Adipocyte (in vitro differentiated cells): ENCODE measurements at regions not wholly inside any gene's neighbourhood (a gene's known extent, or its start where the extent isn't known, plus 50 kb on each side); places are given as distances from the start of the nearest gene placed in this dataset.

Experiments used
- DNase-seq: peaks from one replicate; pipeline ENCODE4 v3.0.0-alpha.2; 2015; ENCODE audit warnings: low read depth
- H3K27me3 ChIP-seq: replicated peaks from 2 replicates; pipeline ENCODE4 v1.7.0; 2013; ENCODE audit warnings: mild to moderate bottlenecking, low read length, moderate library complexity; ENCODE audit not compliant: control insufficient read depth, insufficient read depth
- H3K36me3 ChIP-seq: 2 replicates; pipeline ENCODE4 v1.7.0; 2013; ENCODE audit warnings: low read length, mild to moderate bottlenecking, moderate library complexity; ENCODE audit not compliant: control insufficient read depth, insufficient read depth, severe bottlenecking
- H3K4me1 ChIP-seq: 2 replicates; pipeline ENCODE4 v1.7.0; 2013; ENCODE audit warnings: mild to moderate bottlenecking, low read length, moderate library complexity; ENCODE audit not compliant: control insufficient read depth, insufficient read depth
- H3K4me3 ChIP-seq: 2 replicates; pipeline ENCODE4 v1.7.0; 2013; ENCODE audit warnings: mild to moderate bottlenecking, low read length, moderate library complexity
- H3K9ac ChIP-seq: 2 replicates; pipeline ENCODE4 v1.7.0; 2013; ENCODE audit warnings: mild to moderate bottlenecking, low read length, moderate library complexity
- H3K9me3 ChIP-seq: 2 replicates; pipeline ENCODE4 v1.7.0; 2013; ENCODE audit warnings: mild to moderate bottlenecking, low read length, moderate library complexity; ENCODE audit not compliant: control insufficient read depth

- no peak overlapping the region for H3K4me3 ChIP-seq
- DNase-seq = no peak
- H3K9ac ChIP-seq = no peak overlapping the region
- peaks cover 43% of the 10 kb centered on the region for H3K27me3 ChIP-seq
- H3K36me3 ChIP-seq = no peaks in the 10 kb centered on the region
- H3K9me3 ChIP-seq = no peaks in the 10 kb centered on the region
- H3K4me1 ChIP-seq = no peaks in the 10 kb centered on the region
Measured at GRCh38 chr9:135243201-135244190, 156.0 kb downstream of the OLFM1 start.

DNA sequence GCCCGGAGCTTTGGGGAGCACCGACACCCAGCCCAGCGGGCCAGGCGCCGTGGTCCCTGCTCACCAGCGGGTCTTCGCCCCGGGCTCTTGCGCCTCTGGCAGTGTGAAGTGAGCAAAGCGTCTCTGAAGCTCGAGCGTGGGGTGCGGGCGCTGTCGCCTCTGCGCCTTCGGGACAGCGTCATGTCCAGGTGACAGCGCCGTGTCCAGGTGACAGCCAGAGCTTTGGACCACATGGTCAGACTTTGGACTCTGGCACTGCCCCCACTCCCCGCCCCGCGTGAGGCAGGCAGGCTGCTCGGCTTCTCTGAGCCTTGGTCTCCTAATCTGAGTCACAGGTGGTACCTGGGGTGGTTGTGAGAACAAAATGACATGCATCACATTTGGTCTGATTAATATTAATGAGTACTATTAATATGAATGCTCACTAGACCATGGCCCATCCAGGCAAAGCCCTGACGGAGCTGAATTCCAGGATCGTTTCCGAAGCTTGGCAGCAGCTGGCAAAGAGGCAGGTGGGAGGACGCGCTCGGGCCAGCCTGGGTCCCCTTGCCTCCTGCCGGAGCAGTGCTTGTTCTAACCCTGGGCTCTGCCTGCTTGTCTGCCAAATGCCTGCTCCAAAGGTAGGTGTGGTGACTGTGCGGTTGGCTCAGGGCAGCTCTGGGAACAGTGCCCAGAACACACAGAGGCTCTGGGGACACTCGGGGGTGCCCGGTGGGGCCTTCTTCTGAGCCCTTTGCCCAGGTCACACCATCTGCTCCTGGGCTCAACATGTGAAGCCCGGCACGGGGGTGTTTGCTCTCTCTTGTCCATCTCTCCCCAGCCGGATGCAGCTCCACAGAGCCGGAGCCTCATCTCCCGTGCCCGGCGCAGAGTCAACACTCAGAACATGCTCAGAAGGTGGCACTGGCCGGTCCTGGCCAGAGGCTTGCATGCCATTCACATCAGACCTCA is 157.1 kb downstream of the OLFM1 start:
- H3K36me3 ChIP-seq = no peaks in the 10 kb centered on the region
- peaks cover 47% of the 10 kb centered on the region for H3K27me3 ChIP-seq
- DNase-seq = no peak
- no peak overlapping the region for H3K4me3 ChIP-seq
- H3K4me1 ChIP-seq = no peaks in the 10 kb centered on the region
- H3K9me3 ChIP-seq = no peaks in the 10 kb centered on the region
- no peak overlapping the region for H3K9ac ChIP-seq

- Histone ChIP-seq H3K9ac (no peak overlapping the region), H3K27me3 (peaks cover 46% of the 10 kb centered on the region), H3K9me3 (no peaks in the 10 kb centered on the region), H3K36me3 (no peaks in the 10 kb centered on the region), H3K4me1 (no peaks in the 10 kb centered on the region), H3K4me3 (no peak overlapping the region)
- no peak for DNase-seq
Measured at GRCh38 chr9:135245482-135246247, 158.2 kb downstream of the OLFM1 start.

DNA sequence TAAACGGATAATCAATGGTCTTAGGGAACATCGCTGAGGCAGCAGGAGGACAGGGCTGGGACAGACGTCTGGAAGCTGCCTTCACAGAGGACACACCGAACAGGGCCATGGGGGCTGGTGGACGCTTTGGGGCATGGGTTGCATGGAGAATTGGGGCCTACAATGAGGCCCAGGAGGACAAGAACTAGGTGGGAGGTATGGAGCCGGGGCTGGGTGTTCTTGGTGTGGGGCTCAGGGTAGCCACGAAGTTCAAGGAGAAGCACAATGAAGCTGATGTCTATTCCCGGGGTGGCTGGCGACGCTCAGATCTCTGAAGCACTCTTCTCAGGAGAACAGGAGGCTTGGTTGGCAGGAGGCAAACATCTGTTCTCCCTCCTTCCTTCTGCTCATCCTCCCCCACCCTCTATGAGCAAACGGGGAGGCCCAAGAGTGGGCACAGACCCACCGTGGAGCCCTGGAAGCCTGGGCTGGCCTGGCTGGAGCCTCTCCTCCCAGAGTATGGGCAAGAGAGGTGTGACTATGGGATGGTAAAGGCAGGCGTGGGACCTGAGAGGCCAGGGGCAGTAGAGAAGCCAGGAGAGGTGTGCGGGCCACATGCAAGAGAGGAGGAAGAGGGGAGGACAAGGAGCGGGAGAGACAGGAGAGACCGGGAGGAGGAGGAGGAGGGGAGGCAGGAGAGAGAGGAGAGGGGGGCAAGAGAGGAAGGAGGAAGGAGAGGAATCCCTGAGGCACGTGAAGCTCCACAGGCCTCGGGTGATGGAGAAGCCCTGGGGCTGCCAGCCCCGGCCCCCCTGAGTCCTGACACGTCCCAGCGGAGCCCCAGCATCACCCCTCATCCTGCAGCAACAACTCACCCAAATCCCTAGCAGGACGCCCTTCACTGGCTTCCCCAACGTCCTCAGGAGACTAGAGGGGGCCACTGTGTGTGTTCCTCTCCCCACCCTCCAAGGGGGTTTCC is 159.1 kb downstream of the OLFM1 start:
- DNase-seq = no peak
- Histone ChIP-seq H3K4me3 (no peak overlapping the region), H3K9ac (no peak overlapping the region), H3K4me1 (no peaks in the 10 kb centered on the region), H3K36me3 (no peaks in the 10 kb centered on the region), H3K27me3 (peaks cover 52% of the 10 kb centered on the region), H3K9me3 (no peaks in the 10 kb centered on the region)

DNA sequence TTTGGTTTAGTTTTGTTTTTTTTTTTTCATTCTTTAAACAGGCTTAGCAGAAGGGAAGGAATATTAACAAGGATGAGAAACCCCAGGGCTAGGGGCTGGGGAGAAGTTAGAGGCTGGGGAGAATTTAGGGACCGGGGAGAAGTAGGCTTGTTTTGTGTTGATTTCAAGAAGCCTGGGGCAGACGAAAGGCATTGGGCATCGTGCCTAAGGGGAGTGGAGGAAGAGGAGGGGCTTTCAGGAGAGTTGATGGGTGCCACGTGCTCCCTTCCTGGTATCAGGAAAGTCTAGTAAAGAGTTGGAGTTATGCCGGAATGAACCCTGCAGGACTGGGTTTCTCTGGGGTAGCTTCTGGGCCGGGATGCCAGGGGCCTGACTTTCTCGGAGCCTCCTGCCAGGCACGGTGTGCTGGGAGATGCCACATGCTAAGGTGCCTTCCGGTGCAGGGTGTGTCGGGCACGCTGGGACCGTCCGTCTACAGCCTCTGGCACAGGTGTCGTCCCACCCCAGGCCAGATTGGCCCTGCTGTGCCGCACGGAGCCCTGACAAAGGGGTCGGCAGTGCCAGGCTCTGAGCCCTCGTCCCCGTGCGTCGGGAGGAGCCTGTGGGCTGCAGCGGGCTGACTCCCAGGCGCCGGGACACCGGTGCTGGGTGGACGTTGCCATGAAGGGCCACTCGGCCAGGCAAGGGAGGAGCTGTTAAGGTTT is 159.9 kb downstream of the OLFM1 start:
- DNase-seq = no peak
- H3K27me3 ChIP-seq = peaks cover 53% of the 10 kb centered on the region
- H3K4me3 ChIP-seq = no peak overlapping the region
- no peaks in the 10 kb centered on the region for H3K36me3 ChIP-seq
- no peak overlapping the region for H3K9ac ChIP-seq
- no peaks in the 10 kb centered on the region for H3K9me3 ChIP-seq
- no peaks in the 10 kb centered on the region for H3K4me1 ChIP-seq

GRCh38 chr9:135248111-135248510 is 160.6 kb downstream of the OLFM1 start:
- Histone ChIP-seq H3K9me3 (no peaks in the 10 kb centered on the region), H3K4me3 (no peak overlapping the region), H3K27me3 (peaks cover 50% of the 10 kb centered on the region), H3K36me3 (no peaks in the 10 kb centered on the region), H3K9ac (no peak overlapping the region), H3K4me1 (no peaks in the 10 kb centered on the region)
- no peak for DNase-seq

GRCh38 chr9:135248721-135249120 is 161.3 kb downstream of the OLFM1 start:
- H3K27me3 ChIP-seq = peaks cover 50% of the 10 kb centered on the region
- no peaks in the 10 kb centered on the region for H3K36me3 ChIP-seq
- H3K4me1 ChIP-seq = no peaks in the 10 kb centered on the region
- H3K4me3 ChIP-seq = no peak overlapping the region
- no peak for DNase-seq
- H3K9me3 ChIP-seq = no peaks in the 10 kb centered on the region
- no peak overlapping the region for H3K9ac ChIP-seq

GRCh38 chr9:135249191-135249590 is 161.7 kb downstream of the OLFM1 start:
- H3K9me3 ChIP-seq = no peaks in the 10 kb centered on the region
- peaks cover 51% of the 10 kb centered on the region for H3K27me3 ChIP-seq
- DNase-seq = no peak
- H3K4me3 ChIP-seq = no peak overlapping the region
- H3K4me1 ChIP-seq = no peaks in the 10 kb centered on the region
- no peaks in the 10 kb centered on the region for H3K36me3 ChIP-seq
- no peak overlapping the region for H3K9ac ChIP-seq

DNA sequence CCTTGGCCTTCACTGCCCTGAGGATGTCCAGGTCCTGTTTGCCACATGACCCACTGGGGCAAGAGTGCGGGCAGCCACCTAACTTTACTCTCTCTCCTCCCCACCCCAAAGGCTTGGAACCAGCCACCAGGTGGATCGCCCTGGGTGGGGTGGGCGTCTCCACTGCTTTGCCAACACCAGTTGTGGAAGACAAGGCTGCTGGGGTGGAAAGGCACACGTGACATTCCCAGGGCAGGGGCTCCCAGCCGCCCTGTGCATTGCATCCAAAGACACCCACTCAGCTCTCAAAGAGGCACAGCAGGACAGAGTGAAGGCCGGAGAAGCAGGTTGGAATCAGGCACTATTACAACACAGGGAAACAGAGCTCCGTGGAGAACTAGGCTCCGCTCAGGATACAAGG is 162.2 kb downstream of the OLFM1 start:
- Histone ChIP-seq H3K9me3 (no peaks in the 10 kb centered on the region), H3K36me3 (no peaks in the 10 kb centered on the region), H3K4me1 (no peaks in the 10 kb centered on the region), H3K9ac (no peak overlapping the region), H3K27me3 (peaks cover 50% of the 10 kb centered on the region), H3K4me3 (no peak overlapping the region)
- no peak for DNase-seq
